Liver (tissue), 8 donors: ENCODE measurements at regions not wholly inside any gene's neighbourhood (a gene's known extent, or its start where the extent isn't known, plus 50 kb on each side); places are given as distances from the start of the nearest gene placed in this dataset.

Source experiments
- DNase-seq: peaks from one replicate; pipeline ENCODE4 v3.0.0-alpha.2; 2017; ENCODE audit warnings: low spot score
- H3K27ac ChIP-seq, 2 donors: one replicate each; pipeline ENCODE4 v1.7.0; 2013; ENCODE audit warnings: inconsistent platforms in 2 of 2, low read length in 2 of 2, control low read depth in 1 of 2, low read depth in 1 of 2, mild to moderate bottlenecking in 1 of 2
- H3K27me3 ChIP-seq, 4 donors: one replicate each; pipeline versions ENCODE4 v1.6.1 to v1.7.0; 2013; ENCODE audit warnings: low read length in 3 of 4, inconsistent platforms in 1 of 4, mild to moderate bottlenecking in 1 of 4, moderate library complexity in 1 of 4; ENCODE audit not compliant: control insufficient read depth in 4 of 4, insufficient read depth in 4 of 4
- H3K36me3 ChIP-seq, 4 donors: one replicate each; pipeline versions ENCODE4 v1.6.1 to v1.7.0; 2013; ENCODE audit warnings: low read length in 3 of 4, mild to moderate bottlenecking in 3 of 4, low read depth in 1 of 4, moderate library complexity in 1 of 4; ENCODE audit not compliant: control insufficient read depth in 4 of 4, insufficient read depth in 3 of 4
- H3K4me1 ChIP-seq, 4 donors: one replicate each; pipeline versions ENCODE4 v1.6.1 to v1.7.0; 2013; ENCODE audit warnings: low read length in 3 of 4, mild to moderate bottlenecking in 3 of 4, moderate library complexity in 1 of 4; ENCODE audit not compliant: control insufficient read depth in 4 of 4, insufficient read depth in 4 of 4
- H3K4me3 ChIP-seq, 3 donors: one replicate each; pipeline versions ENCODE4 v1.6.1 to v1.7.0; 2013; ENCODE audit warnings: low read length in 3 of 3, control low read depth in 1 of 3, low read depth in 1 of 3, mild to moderate bottlenecking in 1 of 3
- H3K9ac ChIP-seq, 2 donors: one replicate each; pipeline ENCODE4 v1.7.0; 2013; ENCODE audit warnings: low read length in 2 of 2, mild to moderate bottlenecking in 2 of 2, moderate library complexity in 2 of 2, control low read depth in 1 of 2, low read depth in 1 of 2
- H3K9me3 ChIP-seq, 4 donors: one replicate each; pipeline versions ENCODE4 v1.6.1 to v1.7.0; 2013; ENCODE audit warnings: low read length in 3 of 4; ENCODE audit not compliant: control insufficient read depth in 4 of 4
- ATF3 ChIP-seq: IDR thresholded peaks from 2 replicates; pipeline ENCODE4 v1.6.1; 2016; ENCODE audit warnings: antibody characterized with exemption
- CTCF ChIP-seq: fragments of 150-350 bp; IDR thresholded peaks from 2 replicates; pipeline ENCODE4 v1.5.1; 2017; ENCODE audit warnings: improper control_type of control experiment, low read depth, low read length; ENCODE audit not compliant: missing input control
- EGR1 ChIP-seq, 2 donors: IDR thresholded peaks; 2 replicates each; pipeline ENCODE4 v1.6.1; 2016 to 2018; ENCODE audit warnings: antibody characterized with exemption in 2 of 2, low read depth in 2 of 2
- FOXA1 ChIP-seq: IDR thresholded peaks from 2 replicates; pipeline ENCODE4 v1.6.1; 2016; ENCODE audit warnings: antibody characterized with exemption
- FOXA2 ChIP-seq: IDR thresholded peaks from 2 replicates; pipeline ENCODE4 v1.6.1; 2016; ENCODE audit warnings: antibody characterized with exemption
- GABPA ChIP-seq, 2 donors: IDR thresholded peaks in 1 of 2; conservative IDR thresholded peaks in 1 of 2; 2 replicates each; pipeline ENCODE4 v1.6.1; 2016; ENCODE audit warnings: antibody characterized with exemption in 2 of 2, mild to moderate bottlenecking in 1 of 2, moderate library complexity in 1 of 2
- HNF4A ChIP-seq, 2 donors: conservative IDR thresholded peaks; 2 replicates each; pipeline ENCODE4 v1.6.1; 2016; ENCODE audit warnings: antibody characterized with exemption in 2 of 2, mild to moderate bottlenecking in 2 of 2
- HNF4G ChIP-seq: IDR thresholded peaks from 2 replicates; pipeline ENCODE4 v1.6.1; 2016; ENCODE audit warnings: antibody characterized with exemption
- JUND ChIP-seq, 2 donors: IDR thresholded peaks; 2 replicates each; pipeline ENCODE4 v1.6.1; 2016; ENCODE audit warnings: antibody characterized with exemption in 2 of 2
- MAX ChIP-seq: IDR thresholded peaks from 2 replicates; pipeline ENCODE4 v1.6.1; 2016; ENCODE audit warnings: antibody characterized with exemption
- NR2F2 ChIP-seq: IDR thresholded peaks from 2 replicates; pipeline ENCODE4 v1.6.1; 2016; ENCODE audit warnings: antibody characterized with exemption
- RAD21 ChIP-seq, 2 donors: IDR thresholded peaks; 2 replicates each; pipeline ENCODE4 v1.6.1; 2016; ENCODE audit warnings: antibody characterized with exemption in 2 of 2, mild to moderate bottlenecking in 2 of 2
- REST ChIP-seq: IDR thresholded peaks from 2 replicates; pipeline ENCODE4 v1.6.1; 2016; ENCODE audit warnings: antibody characterized with exemption, mild to moderate bottlenecking
- RXRA ChIP-seq, 2 donors: IDR thresholded peaks; 2 replicates each; pipeline ENCODE4 v1.6.1; 2017 to 2018; ENCODE audit warnings: antibody characterized with exemption in 2 of 2, mild to moderate bottlenecking in 1 of 2
- SP1 ChIP-seq: IDR thresholded peaks from 2 replicates; pipeline ENCODE4 v1.6.1; 2018; ENCODE audit warnings: antibody characterized with exemption, mild to moderate bottlenecking
- TAF1 ChIP-seq: conservative IDR thresholded peaks from 2 replicates; pipeline ENCODE4 v1.6.1; 2016; ENCODE audit warnings: antibody characterized with exemption, mild to moderate bottlenecking
- YY1 ChIP-seq: IDR thresholded peaks from 2 replicates; pipeline ENCODE4 v1.6.1; 2016; ENCODE audit warnings: antibody characterized with exemption, mild to moderate bottlenecking
- ZBTB33 ChIP-seq: IDR thresholded peaks from 2 replicates; pipeline ENCODE4 v1.6.1; 2016; ENCODE audit warnings: antibody characterized with exemption
- WGBS: extraction: QIAGEN DNeasy Blood & Tissue Kit; methylation state at CpG from one replicate; pipeline ENCODE4 v1.1.7; 2013; 5-methylcytosine and 5-hydroxymethylcytosine counted together
- donor health status: healthy.
- donor health status: healthy.
- donor health status: healthy.
- donor health status: healthy.
- donor health status: healthy.

GRCh38 chr20:24842274-24842917 lies 106.7 kb upstream of the CST7 start:
- no peak for DNase-seq
- no peaks in the 10 kb centered on the region for H3K4me1 ChIP-seq
- H3K27me3 ChIP-seq: peaks cover 0 to 2% (median 0%) of the 10 kb centered on the region in 4 donors
- WGBS: 56% methylated on average over 12 of the region's 12 CpGs
- peaks cover 0 to 2% (median 0%) of the 10 kb centered on the region in 4 donors for H3K9me3 ChIP-seq
- TF ChIP-seq GABPA (IDR thresholded peaks at IDR 0.05 in 1 of 2, conservative IDR thresholded peaks at IDR 0.05 in 1 of 2) (no peak), JUND (IDR thresholded peaks at IDR 0.05) (no peak), EGR1 (IDR thresholded peaks at IDR 0.05; ENCODE audit: low read depth in 2 of 2) (no peak), ATF3 (no peak), SP1 (no peak), FOXA2 (no peak), HNF4A (conservative IDR thresholded peaks at IDR 0.05) (no peak)
- no peaks in the 10 kb centered on the region for H3K36me3 ChIP-seq
- no peak overlapping the region for H3K4me3 ChIP-seq
- H3K9ac ChIP-seq: no peak overlapping the region
- H3K27ac ChIP-seq: no peak overlapping the region

GRCh38 chr20:24842918-24843715 lies 106.0 kb upstream of the CST7 start:
- H3K9ac ChIP-seq: no peak overlapping the region
- H3K4me1 ChIP-seq: no peaks in the 10 kb centered on the region
- H3K4me3 ChIP-seq: no peak overlapping the region
- TF ChIP-seq SP1 (no peak), CTCF (no peak), MAX (no peak), HNF4G (no peak), REST (no peak), RXRA (IDR thresholded peaks at IDR 0.05) (no peak), TAF1 (no peak), RAD21 (IDR thresholded peaks at IDR 0.05) (no peak), GABPA (IDR thresholded peaks at IDR 0.05 in 1 of 2, conservative IDR thresholded peaks at IDR 0.05 in 1 of 2) (no peak), HNF4A (conservative IDR thresholded peaks at IDR 0.05) (no peak), YY1 (no peak), ZBTB33 (no peak), FOXA1 (no peak), NR2F2 (no peak), EGR1 (IDR thresholded peaks at IDR 0.05; ENCODE audit: low read depth in 2 of 2) (no peak)
- peaks cover 0 to 2% (median 0%) of the 10 kb centered on the region in 4 donors for H3K9me3 ChIP-seq
- H3K36me3 ChIP-seq: no peaks in the 10 kb centered on the region
- WGBS: 62% methylated on average over 7 of the region's 7 CpGs
- H3K27me3 ChIP-seq: peaks cover 0 to 2% (median 0%) of the 10 kb centered on the region in 4 donors
- no peak overlapping the region for H3K27ac ChIP-seq
- DNase-seq: no peak
